ENCODE measurements at regions not wholly inside any gene's neighbourhood (a gene's known extent, or its start where the extent isn't known, plus 50 kb on each side); places are given as distances from the start of the nearest gene placed in this dataset.

DNA sequence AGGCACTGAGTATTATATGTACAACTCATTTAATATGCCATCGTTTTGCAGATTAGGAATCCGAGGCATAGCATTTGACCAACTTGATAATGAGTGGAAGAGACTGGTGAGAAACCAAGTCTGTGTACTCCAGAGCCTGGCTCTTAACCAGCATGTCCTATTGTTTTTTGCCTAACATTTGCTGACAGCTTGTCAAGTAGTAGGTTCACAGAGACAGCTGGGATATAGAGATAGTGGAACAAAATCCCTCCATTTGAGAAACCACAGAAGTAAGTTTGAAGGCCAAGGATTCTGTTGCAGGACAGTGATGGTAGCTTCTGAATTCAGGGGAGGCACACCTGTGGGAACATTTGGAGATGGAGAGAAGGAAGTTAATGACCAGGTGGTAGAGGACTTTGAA is 206.9 kb upstream of the PRPS1L1 start:
- H3K4me1 ChIP-seq, result no peaks in the 10 kb centered on the region
- H3K9me3 ChIP-seq, result no peaks in the 10 kb centered on the region
- no peaks in the 10 kb centered on the region for H3K27me3 ChIP-seq
- no peak overlapping the region for H3K27ac ChIP-seq
- H3K4me3 ChIP-seq, result no peak overlapping the region
- no peaks in the 10 kb centered on the region for H3K36me3 ChIP-seq
- DNase-seq, result no peak
- no peak for TF ChIP-seq POLR2A (IDR thresholded peaks at IDR 0.05)
- TF ChIP-seq, protein P1, sequence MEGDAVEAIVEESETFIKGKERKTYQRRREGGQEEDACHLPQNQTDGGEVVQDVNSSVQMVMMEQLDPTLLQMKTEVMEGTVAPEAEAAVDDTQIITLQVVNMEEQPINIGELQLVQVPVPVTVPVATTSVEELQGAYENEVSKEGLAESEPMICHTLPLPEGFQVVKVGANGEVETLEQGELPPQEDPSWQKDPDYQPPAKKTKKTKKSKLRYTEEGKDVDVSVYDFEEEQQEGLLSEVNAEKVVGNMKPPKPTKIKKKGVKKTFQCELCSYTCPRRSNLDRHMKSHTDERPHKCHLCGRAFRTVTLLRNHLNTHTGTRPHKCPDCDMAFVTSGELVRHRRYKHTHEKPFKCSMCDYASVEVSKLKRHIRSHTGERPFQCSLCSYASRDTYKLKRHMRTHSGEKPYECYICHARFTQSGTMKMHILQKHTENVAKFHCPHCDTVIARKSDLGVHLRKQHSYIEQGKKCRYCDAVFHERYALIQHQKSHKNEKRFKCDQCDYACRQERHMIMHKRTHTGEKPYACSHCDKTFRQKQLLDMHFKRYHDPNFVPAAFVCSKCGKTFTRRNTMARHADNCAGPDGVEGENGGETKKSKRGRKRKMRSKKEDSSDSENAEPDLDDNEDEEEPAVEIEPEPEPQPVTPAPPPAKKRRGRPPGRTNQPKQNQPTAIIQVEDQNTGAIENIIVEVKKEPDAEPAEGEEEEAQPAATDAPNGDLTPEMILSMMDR (IDR thresholded peaks at IDR 0.05), result no peak

DNA sequence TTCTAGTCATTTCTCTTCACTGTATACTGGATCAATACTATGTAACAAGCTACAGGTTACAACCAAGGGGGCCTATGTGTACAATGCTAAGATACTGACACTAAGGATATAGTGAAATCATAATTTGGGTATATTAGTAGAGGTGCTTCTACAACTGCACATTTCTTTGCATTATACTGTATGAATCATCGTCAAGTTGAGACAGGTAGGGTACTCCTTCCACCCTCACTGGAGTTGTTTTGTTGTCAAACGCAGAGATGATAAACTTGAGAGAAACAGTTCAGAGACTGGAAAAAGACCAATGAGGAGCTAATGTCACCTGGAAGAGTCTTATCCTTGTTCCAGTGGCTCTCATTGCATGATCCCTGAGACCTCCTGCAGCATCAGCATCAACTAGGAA is 208.2 kb upstream of the PRPS1L1 start:
- Histone ChIP-seq H3K4me1 (no peaks in the 10 kb centered on the region), H3K4me3 (no peak overlapping the region), H3K27me3 (no peaks in the 10 kb centered on the region), H3K36me3 (no peaks in the 10 kb centered on the region), H3K9me3 (no peaks in the 10 kb centered on the region), H3K27ac (no peak overlapping the region)
- DNase-seq, result no peak
- no peak for TF ChIP-seq POLR2A (IDR thresholded peaks at IDR 0.05)
- TF ChIP-seq, protein P1 (IDR thresholded peaks at IDR 0.05), result no peak

DNA sequence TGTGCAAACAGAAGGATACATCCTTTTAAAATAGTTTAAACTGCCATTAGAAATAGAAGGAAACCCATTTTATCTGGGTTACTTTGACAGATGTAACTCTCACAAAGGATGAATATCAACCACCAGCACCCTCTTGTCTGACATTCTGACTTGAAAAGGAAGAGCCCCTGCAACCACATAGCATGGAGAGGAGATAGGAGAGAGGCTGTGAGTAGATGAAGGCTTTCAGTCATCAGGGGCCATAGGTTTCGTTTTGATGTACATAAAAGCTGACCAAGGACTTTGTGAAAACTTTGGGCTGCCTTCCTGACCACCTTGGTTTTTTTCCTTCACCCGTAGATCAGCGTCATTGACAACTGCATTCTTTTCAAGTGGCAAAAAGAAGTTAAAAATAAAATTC is 211.6 kb upstream of the PRPS1L1 start:
- no peak overlapping the region for H3K27ac ChIP-seq
- DNase-seq, result no peak
- no peaks in the 10 kb centered on the region for H3K36me3 ChIP-seq
- H3K4me1 ChIP-seq, result no peaks in the 10 kb centered on the region
- no peak overlapping the region for H3K4me3 ChIP-seq
- H3K9me3 ChIP-seq, result no peaks in the 10 kb centered on the region
- no peak for TF ChIP-seq POLR2A (IDR thresholded peaks at IDR 0.05)
- TF ChIP-seq, protein P1 (IDR thresholded peaks at IDR 0.05), result no peak
- no peaks in the 10 kb centered on the region for H3K27me3 ChIP-seq

DNA sequence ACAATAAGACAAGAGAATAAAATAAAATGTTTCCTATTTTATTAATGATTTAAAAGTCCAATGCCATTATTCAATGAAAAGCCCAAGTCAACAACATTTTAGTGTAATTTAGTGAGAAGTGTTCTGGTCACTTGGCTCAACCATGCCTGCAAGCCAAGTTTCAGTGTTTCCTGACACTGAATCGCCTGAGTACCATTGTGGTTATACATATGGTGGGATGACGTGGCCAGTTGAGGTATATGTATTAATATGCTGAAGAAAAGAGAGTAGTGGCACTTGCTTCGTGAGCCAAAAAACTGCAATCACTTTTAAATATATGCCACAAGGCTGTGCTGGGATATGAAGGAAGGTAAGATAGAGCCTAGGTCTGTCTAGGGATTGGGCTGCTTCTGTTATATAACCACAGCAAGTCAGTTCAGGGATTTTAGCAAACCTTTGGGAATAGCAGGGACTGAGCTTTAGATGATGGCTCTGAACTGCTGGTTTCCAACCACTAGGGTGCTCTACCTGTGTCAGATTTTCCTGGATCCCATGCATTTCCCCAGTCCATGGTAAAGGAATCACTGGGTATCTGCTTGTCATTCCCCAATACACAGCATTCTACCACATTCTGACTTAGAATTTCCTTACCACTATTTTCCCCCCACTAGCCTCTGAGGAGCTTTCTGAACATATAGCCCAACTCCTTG is 214.0 kb upstream of the PRPS1L1 start:
- no peaks in the 10 kb centered on the region for H3K36me3 ChIP-seq
- no peaks in the 10 kb centered on the region for H3K9me3 ChIP-seq
- no peak overlapping the region for H3K27ac ChIP-seq
- H3K4me1 ChIP-seq, result no peaks in the 10 kb centered on the region
- H3K4me3 ChIP-seq, result no peak overlapping the region
- TF ChIP-seq, protein P1 (IDR thresholded peaks at IDR 0.05), result no peak
- TF ChIP-seq POLR2A (IDR thresholded peaks at IDR 0.05), result no peak
- DNase-seq, result no peak
- no peaks in the 10 kb centered on the region for H3K27me3 ChIP-seq

DNA sequence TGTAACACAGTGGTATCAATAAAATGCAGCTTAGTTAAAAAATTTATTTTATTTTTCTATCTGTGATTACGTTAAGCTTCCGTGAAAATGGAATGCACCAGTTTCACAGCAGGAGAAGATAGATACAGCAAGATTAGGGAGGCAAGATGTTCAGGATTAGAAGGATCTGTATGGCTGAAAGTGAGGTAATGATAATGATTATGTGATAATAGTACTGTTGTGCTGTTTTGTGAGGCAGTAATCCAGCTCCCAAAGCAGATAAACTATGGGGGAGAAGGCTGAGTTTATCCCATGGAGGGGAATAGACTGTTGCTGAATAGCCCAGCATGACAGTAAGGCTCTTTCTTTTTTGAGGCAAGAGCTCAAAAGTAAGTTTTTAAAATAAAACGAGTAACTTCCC is 216.1 kb upstream of the PRPS1L1 start:
- Histone ChIP-seq H3K9me3 (no peaks in the 10 kb centered on the region), H3K36me3 (no peaks in the 10 kb centered on the region), H3K4me3 (no peak overlapping the region), H3K27me3 (no peaks in the 10 kb centered on the region), H3K4me1 (no peaks in the 10 kb centered on the region), H3K27ac (no peak overlapping the region)
- no peak for DNase-seq
- TF ChIP-seq POLR2A (IDR thresholded peaks at IDR 0.05), result no peak
- TF ChIP-seq, protein P1 (IDR thresholded peaks at IDR 0.05), result no peak

DNA sequence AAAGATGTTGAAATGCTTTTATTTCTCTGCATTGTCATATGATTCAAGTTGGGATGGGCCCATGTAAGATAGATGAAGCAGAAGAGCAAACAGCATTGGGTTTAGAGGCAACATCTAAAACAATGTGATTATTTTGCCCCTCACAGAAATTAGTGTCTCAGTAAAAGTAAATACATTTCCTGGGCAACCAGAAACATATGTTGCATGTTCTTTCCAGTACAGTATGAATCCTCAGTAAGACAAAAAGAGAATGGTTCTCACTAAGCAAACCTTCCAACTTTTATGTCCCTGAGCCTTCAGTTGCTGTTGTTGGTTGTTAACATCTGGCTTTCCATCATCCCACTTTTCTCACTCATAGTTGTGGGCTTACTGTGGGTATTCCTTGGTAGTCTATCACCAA is 222.5 kb upstream of the PRPS1L1 start:
- DNase-seq, result no peak
- no peaks in the 10 kb centered on the region for H3K9me3 ChIP-seq
- H3K27ac ChIP-seq, result no peak overlapping the region
- H3K4me1 ChIP-seq, result no peaks in the 10 kb centered on the region
- no peaks in the 10 kb centered on the region for H3K27me3 ChIP-seq
- no peaks in the 10 kb centered on the region for H3K36me3 ChIP-seq
- H3K4me3 ChIP-seq, result no peak overlapping the region
- TF ChIP-seq, protein P1 (IDR thresholded peaks at IDR 0.05), result no peak
- TF ChIP-seq POLR2A (IDR thresholded peaks at IDR 0.05), result no peak

Measured in Peyer's patch (tissue), 4 donors.